H1 (cell line): ENCODE measurements at regions not wholly inside any gene's neighbourhood (a gene's known extent, or its start where the extent isn't known, plus 50 kb on each side); places are given as distances from the start of the nearest gene placed in this dataset.

Source experiments
- HDAC6 ChIP-seq: IDR thresholded peaks from one replicate; pipeline ENCODE4 v1.7.1; 2012; ENCODE audit warnings: low read depth, mild to moderate bottlenecking, inconsistent platforms, low read length, moderate library complexity
- KDM5A ChIP-seq: fragments of 200-600 bp; IDR thresholded peaks from 2 replicates; pipeline ENCODE4 v1.7.1; 2012; ENCODE audit warnings: mild to moderate bottlenecking, low read length, inconsistent platforms, mixed read lengths

- TF ChIP-seq KDM5A = no peak
- no peak for TF ChIP-seq HDAC6
Observed at GRCh38 chr17:72590382-72590781, 469.6 kb downstream of the SOX9 start (continued).
